Sigmoid colon (tissue), 6 donors: ENCODE measurements at regions not wholly inside any gene's neighbourhood (a gene's known extent, or its start where the extent isn't known, plus 50 kb on each side); places are given as distances from the start of the nearest gene placed in this dataset.

Experiments used
- DNase-seq: peaks from one replicate; pipeline ENCODE4 v3.0.0-alpha.2; 2019
- H3K27ac ChIP-seq, 4 donors: fragments of 200-600 bp; sonication (generic); one replicate each; pipeline ENCODE4 v1.5.1; 2016 to 2019; ENCODE audit warnings: mild to moderate bottlenecking in 1 of 4
- H3K27me3 ChIP-seq, 3 donors: fragments of 200-600 bp; sonication (generic); one replicate each; pipeline ENCODE4 v1.5.1; 2019; ENCODE audit warnings: mild to moderate bottlenecking in 1 of 3
- H3K36me3 ChIP-seq, 4 donors: fragments of 200-600 bp; sonication (generic); one replicate each; pipeline ENCODE4 v1.5.1; 2016 to 2019
- H3K4me1 ChIP-seq, 4 donors: fragments of 200-600 bp; sonication (generic); one replicate each; pipeline ENCODE4 v1.5.1; 2017 to 2019
- H3K4me3 ChIP-seq, 4 donors: fragments of 200-600 bp; sonication (generic); one replicate each; pipeline ENCODE4 v1.5.1; 2017 to 2019; ENCODE audit warnings: mild to moderate bottlenecking in 2 of 4, moderate library complexity in 1 of 4
- H3K9me3 ChIP-seq, 4 donors: fragments of 200-600 bp in 3 of 4; sonication (generic) in 3 of 4; one replicate each; pipeline versions ENCODE4 v1.5.1 to v1.6.1; 2013 to 2019
- CTCF ChIP-seq, 4 experiments: fragments of 450-650 bp in 3 of 4; fragments of 200-600 bp in 1 of 4; IDR thresholded peaks; one replicate each; pipeline ENCODE4 v1.5.1; 2016 to 2019; ENCODE audit warnings: antibody characterized with exemption in 4 of 4, mild to moderate bottlenecking in 3 of 4, moderate library complexity in 2 of 4
- EP300 ChIP-seq, 4 donors: sonication (generic); formaldehyde crosslinking; IDR thresholded peaks; one replicate each; pipeline ENCODE4 v1.6.1; 2017; ENCODE audit warnings: antibody characterized with exemption in 4 of 4
- POLR2A ChIP-seq, 2 donors: fragments of 450-650 bp; IDR thresholded peaks; one replicate each; pipeline ENCODE4 v1.6.1; 2016; ENCODE audit warnings: antibody characterized with exemption in 2 of 2, mild to moderate bottlenecking in 2 of 2, moderate library complexity in 2 of 2
- POLR2AphosphoS5 ChIP-seq, 4 donors: sonication (generic); formaldehyde crosslinking; IDR thresholded peaks; one replicate each; pipeline ENCODE4 v1.6.1; 2017; ENCODE audit warnings: antibody characterized with exemption in 4 of 4
- WGBS, 2 donors: extraction: QIAGEN DNeasy Blood & Tissue Kit; methylation state at CpG; one replicate each; pipeline ENCODE4 v1.1.7; 2013; 5-methylcytosine and 5-hydroxymethylcytosine counted together
- intact Hi-C: fragments of 100-400 bp; cut with DNase I; formaldehyde crosslinking; loops from one replicate; pipeline ENCODE4 v1.15.1; 2023
- donor health status: healthy with polysubstance abuse.
- donor health status: healthy.

DNA sequence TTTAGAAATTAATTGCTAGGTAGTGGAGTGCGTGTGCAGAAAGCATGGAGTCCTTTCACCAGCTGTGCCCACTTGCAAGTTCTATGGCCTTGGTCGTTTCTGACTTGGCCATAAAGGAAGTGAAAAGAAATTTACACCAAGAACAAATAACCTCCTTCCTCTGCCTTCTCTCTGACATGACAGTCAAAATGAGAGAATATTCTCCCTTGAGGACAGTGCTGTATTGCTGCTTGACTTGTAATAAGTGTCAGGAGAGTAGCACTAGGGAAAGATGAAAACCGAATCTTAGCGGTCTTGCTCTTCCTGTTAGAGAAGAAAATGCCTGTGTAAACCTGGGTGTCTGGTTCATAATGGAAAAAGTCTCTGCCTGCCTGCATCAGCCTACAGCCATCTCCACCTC is 333.1 kb upstream of the RAG2 start:
- no peak for DNase-seq
- no peak overlapping the region for H3K27ac ChIP-seq

GRCh38 chr11:36930256-36930655 is 332.2 kb upstream of the RAG2 start:
- H3K4me3 ChIP-seq, result no peak overlapping the region
- intact Hi-C loops, result no loop called here
- DNase-seq, result no peak
- WGBS, 2 donors, result 55 to 68% methylated on average over 3 of the region's 3 CpGs
- no peaks in the 10 kb centered on the region for H3K4me1 ChIP-seq
- H3K27me3 ChIP-seq, result no peaks in the 10 kb centered on the region
- TF ChIP-seq CTCF (IDR thresholded peaks at IDR 0.05) (no peak), POLR2AphosphoS5 (IDR thresholded peaks at IDR 0.05) (no peak)
- H3K36me3 ChIP-seq, result no peaks in the 10 kb centered on the region
- no peaks in the 10 kb centered on the region for H3K9me3 ChIP-seq
- no peak overlapping the region for H3K27ac ChIP-seq

More for the DNA sequence above, 333.1 kb upstream of the RAG2 start:
- Histone ChIP-seq H3K9me3 (no peaks in the 10 kb centered on the region), H3K4me1 (no peaks in the 10 kb centered on the region), H3K36me3 (no peaks in the 10 kb centered on the region), H3K27me3 (no peaks in the 10 kb centered on the region), H3K4me3 (no peak overlapping the region)
- TF ChIP-seq EP300 (IDR thresholded peaks at IDR 0.05) (no peak), POLR2AphosphoS5 (IDR thresholded peaks at IDR 0.05) (no peak), POLR2A (IDR thresholded peaks at IDR 0.05) (no peak), CTCF (IDR thresholded peaks at IDR 0.05) (no peak)
- intact Hi-C loops, result no loop called here
- WGBS, 2 donors, result 70 to 75% methylated on average over 4 of the region's 4 CpGs

DNA sequence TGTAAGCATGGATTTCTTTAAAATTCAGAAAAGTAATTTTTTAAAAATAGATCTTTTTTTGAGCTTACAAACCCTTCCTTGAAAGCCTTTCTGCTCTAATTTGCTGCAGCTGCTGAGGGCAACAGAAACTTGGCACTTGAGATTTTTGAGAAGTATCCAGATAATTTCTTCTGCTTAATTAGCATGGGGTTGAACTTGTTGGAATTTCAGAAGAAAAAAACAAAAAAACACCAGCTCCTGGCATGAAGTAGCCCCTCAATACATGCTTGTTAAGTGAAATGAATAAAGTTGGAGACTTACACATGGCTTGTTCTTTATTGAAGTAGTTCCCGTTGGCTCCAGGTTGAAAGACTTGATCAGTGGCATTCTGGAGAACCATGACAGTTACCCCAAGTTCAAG is 331.4 kb upstream of the RAG2 start:
- intact Hi-C loops, result no loop called here
- TF ChIP-seq EP300 (IDR thresholded peaks at IDR 0.05) (no peak), POLR2A (IDR thresholded peaks at IDR 0.05) (no peak), POLR2AphosphoS5 (IDR thresholded peaks at IDR 0.05) (no peak), CTCF (IDR thresholded peaks at IDR 0.05) (no peak)
- Histone ChIP-seq H3K27me3 (no peaks in the 10 kb centered on the region), H3K4me1 (no peaks in the 10 kb centered on the region), H3K27ac (no peak overlapping the region), H3K4me3 (no peak overlapping the region), H3K9me3 (no peaks in the 10 kb centered on the region), H3K36me3 (no peaks in the 10 kb centered on the region)
- WGBS, 2 donors, result 85 to 86% methylated on average over 1 of the region's 1 CpG
- DNase-seq, result no peak

GRCh38 chr11:36928621-36929020 is 330.6 kb upstream of the RAG2 start:
- Histone ChIP-seq H3K4me1 (no peaks in the 10 kb centered on the region), H3K27ac (no peak overlapping the region), H3K9me3 (no peaks in the 10 kb centered on the region), H3K4me3 (no peak overlapping the region), H3K27me3 (no peaks in the 10 kb centered on the region), H3K36me3 (no peaks in the 10 kb centered on the region)
- WGBS, 2 donors, result 29 to 67% methylated on average over 1 of the region's 1 CpG
- intact Hi-C loops, result no loop called here
- TF ChIP-seq CTCF (IDR thresholded peaks at IDR 0.05) (no peak), EP300 (IDR thresholded peaks at IDR 0.05) (no peak), POLR2AphosphoS5 (IDR thresholded peaks at IDR 0.05) (no peak), POLR2A (IDR thresholded peaks at IDR 0.05) (no peak)
- no peak for DNase-seq

GRCh38 chr11:36899800-36900199 is 301.8 kb upstream of the RAG2 start:
- Histone ChIP-seq H3K27me3 (no peaks in the 10 kb centered on the region), H3K9me3 (no peaks in the 10 kb centered on the region), H3K27ac (no peak overlapping the region), H3K4me3 (no peak overlapping the region), H3K4me1 (no peaks in the 10 kb centered on the region), H3K36me3 (no peaks in the 10 kb centered on the region)
- no peak for TF ChIP-seq POLR2A (IDR thresholded peaks at IDR 0.05)
- no peak for TF ChIP-seq CTCF (IDR thresholded peaks at IDR 0.05)
- TF ChIP-seq EP300 (IDR thresholded peaks at IDR 0.05), result no peak
- TF ChIP-seq POLR2AphosphoS5 (IDR thresholded peaks at IDR 0.05), result no peak
- WGBS, 2 donors, result 4 to 19% methylated on average over 1 of the region's 1 CpG
- DNase-seq, result no peak
- intact Hi-C loops, result no loop called here
